Hepatocyte (in vitro differentiated cells): ENCODE measurements at regions not wholly inside any gene's neighbourhood (a gene's known extent, or its start where the extent isn't known, plus 50 kb on each side); places are given as distances from the start of the nearest gene placed in this dataset.
"Not testable (repeated sequence)": the region's sequence is repeated elsewhere in the genome, so short reads cannot be mapped to it uniquely, and the experiment has no call there.

Experiments
- DNase-seq: peaks from one replicate; pipeline ENCODE4 v3.0.0-alpha.2; 2016; ENCODE audit warnings: low spot score
- H2AFZ ChIP-seq: fragments of 200-600 bp; sonication (generic); 2 replicates; pipeline ENCODE4 v1.6.0; 2016; ENCODE audit warnings: antibody characterized with exemption, mild to moderate bottlenecking
- H3K27ac ChIP-seq: fragments of 200-600 bp; sonication (generic); 2 replicates; pipeline ENCODE4 v1.5.1; 2016; ENCODE audit warnings: mild to moderate bottlenecking
- H3K27me3 ChIP-seq: fragments of 200-600 bp; sonication (generic); 2 replicates; pipeline ENCODE4 v1.6.1; 2016
- H3K36me3 ChIP-seq: fragments of 200-600 bp; sonication (generic); replicated peaks from 2 replicates; pipeline ENCODE4 v1.5.1; 2016; ENCODE audit warnings: low read depth; ENCODE audit not compliant: insufficient read depth
- H3K4me1 ChIP-seq: fragments of 200-600 bp; sonication (generic); 2 replicates; pipeline ENCODE4 v1.5.1; 2016; ENCODE audit warnings: mild to moderate bottlenecking, moderate library complexity; ENCODE audit not compliant: insufficient read depth
- H3K4me2 ChIP-seq: fragments of 200-600 bp; sonication (generic); 2 replicates; pipeline ENCODE4 v1.6.0; 2016
- H3K4me3 ChIP-seq: fragments of 200-600 bp; sonication (generic); 2 replicates; pipeline ENCODE4 v1.5.1; 2016; ENCODE audit warnings: mild to moderate bottlenecking
- H3K79me2 ChIP-seq: fragments of 200-600 bp; sonication (generic); 2 replicates; pipeline ENCODE4 v1.6.0; 2017; ENCODE audit warnings: mild to moderate bottlenecking
- H3K9me2 ChIP-seq: fragments of 200-600 bp; sonication (generic); replicated peaks from 2 replicates; pipeline ENCODE4 v1.6.0; 2017; ENCODE audit warnings: mild to moderate bottlenecking; ENCODE audit not compliant: insufficient read depth
- H3K9me3 ChIP-seq: fragments of 200-600 bp; sonication (generic); 2 replicates; pipeline ENCODE4 v1.5.1; 2016; ENCODE audit warnings: low read depth, mild to moderate bottlenecking
- H4K20me1 ChIP-seq: fragments of 200-600 bp; sonication (generic); 2 replicates; pipeline ENCODE4 v1.6.0; 2016; ENCODE audit warnings: mild to moderate bottlenecking; ENCODE audit not compliant: insufficient read depth, poor library complexity, severe bottlenecking
- WGBS: methylation state at CpG from one replicate; pipeline ENCODE4 v1.1.6; 2016; ENCODE audit warnings: low lambda C conversion rate; ENCODE audit errors: missing lambda C conversion rate; 5-methylcytosine and 5-hydroxymethylcytosine counted together

DNA sequence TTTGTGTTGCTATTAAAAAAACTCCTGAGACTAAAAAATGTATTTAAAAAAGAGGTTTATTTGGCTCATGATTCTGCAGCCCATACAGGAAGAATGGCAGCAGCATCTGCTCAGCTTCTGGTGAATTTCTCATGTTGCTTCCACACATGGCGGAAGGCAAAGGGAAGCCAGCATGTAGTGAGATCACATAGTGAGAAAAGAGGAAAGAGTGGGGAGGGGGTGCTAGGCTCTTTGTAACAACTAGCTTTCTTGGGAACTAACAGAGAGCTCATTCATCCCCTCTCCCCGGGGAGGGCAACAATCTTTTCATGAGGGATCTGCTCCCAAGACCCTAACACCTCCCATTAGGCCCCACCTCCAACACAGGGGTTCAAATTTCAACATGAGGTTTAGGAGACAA lies 87.6 kb upstream of the ZNF658 start:
- not testable (repeated sequence) for H3K27ac ChIP-seq, H3K36me3 ChIP-seq, H3K4me3 ChIP-seq, H3K4me1 ChIP-seq, H3K9me2 ChIP-seq, H4K20me1 ChIP-seq, H3K4me2 ChIP-seq, DNase-seq, H3K79me2 ChIP-seq, H3K27me3 ChIP-seq, H3K9me3 ChIP-seq, H2AFZ ChIP-seq
- 82% methylated on average over 1 of the region's 2 CpGs for WGBS

DNA sequence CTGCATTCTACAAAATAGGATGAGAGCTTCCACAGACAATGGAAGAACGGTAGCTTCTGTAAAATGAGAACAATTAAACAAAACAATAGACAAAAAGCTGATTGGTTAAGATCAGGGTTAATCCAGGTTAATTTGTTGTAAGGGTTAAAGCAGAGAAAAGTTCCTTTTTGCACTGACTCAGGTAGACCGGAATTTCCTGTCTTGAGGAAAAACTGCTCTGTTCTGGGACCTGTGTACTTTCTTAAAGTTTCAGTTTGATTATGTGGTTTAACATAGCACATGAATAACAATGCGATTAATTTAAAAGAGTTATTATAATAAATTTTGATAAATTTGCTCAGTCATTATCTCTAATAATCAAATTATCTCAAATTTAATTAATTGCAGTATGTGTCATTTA lies 86.5 kb upstream of the ZNF658 start:
- not testable (repeated sequence) for H3K9me2 ChIP-seq, H3K27ac ChIP-seq, DNase-seq, H4K20me1 ChIP-seq, H2AFZ ChIP-seq, H3K4me2 ChIP-seq, H3K36me3 ChIP-seq, H3K27me3 ChIP-seq, H3K79me2 ChIP-seq, H3K4me3 ChIP-seq, H3K9me3 ChIP-seq, H3K4me1 ChIP-seq
- 56% methylated on average over 3 of the region's 3 CpGs for WGBS

DNA sequence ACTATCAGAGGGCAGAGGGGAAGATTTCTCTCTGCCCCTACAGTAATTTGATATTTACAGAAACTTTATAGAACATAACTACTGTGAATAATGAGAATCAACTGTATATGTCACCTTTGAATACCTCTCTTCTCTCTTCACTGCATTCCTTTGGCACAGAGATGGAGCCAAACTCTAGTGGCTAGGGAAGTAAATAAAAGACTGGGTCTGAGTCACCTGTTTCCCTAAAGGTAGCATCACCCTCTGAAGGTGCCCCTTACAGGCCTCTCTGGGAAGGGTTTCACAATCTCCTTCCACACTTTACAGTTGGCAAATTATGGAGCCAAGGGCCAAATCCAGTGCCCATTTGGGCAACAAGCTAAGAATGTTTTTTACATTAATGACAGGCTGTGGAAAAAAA lies 81.0 kb upstream of the ZNF658 start:
- DNase-seq, H3K4me1 ChIP-seq, H3K9me2 ChIP-seq, H3K36me3 ChIP-seq, H3K9me3 ChIP-seq, H3K4me2 ChIP-seq, H3K4me3 ChIP-seq, H4K20me1 ChIP-seq, H2AFZ ChIP-seq, H3K27ac ChIP-seq, H3K27me3 ChIP-seq, H3K79me2 ChIP-seq: not testable (repeated sequence)

DNA sequence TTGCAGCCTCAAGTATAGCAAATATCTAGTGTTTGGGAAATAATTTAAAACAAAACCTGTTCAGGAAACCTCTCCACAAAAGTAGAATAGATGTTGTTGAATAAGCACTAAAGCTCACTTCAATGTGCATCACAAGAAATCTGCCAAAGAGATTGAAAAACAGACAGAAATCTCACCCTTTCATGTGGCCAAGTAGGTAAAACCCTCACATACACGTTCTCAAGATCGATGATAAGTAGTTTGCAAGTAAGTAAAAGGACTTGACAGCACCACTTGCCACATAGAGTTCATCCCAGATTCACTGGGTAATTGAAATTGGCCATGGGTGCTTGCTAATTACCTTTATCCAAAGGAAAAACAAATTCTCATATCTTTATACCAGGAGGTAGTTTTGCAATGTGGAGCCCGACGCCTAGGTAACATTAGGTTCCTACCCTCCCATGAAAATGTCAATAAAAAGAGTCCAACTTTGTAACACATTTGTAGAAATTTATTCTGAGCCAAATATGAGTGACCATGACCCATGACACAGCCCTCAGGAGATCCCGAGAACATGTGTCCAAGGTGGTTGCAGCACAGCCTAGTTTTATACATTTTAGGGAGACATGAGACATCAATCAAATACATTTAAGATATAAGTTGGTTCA lies 80.4 kb upstream of the ZNF658 start:
- not testable (repeated sequence) for H3K4me3 ChIP-seq, H3K9me3 ChIP-seq, H3K9me2 ChIP-seq, H3K79me2 ChIP-seq, H3K27ac ChIP-seq, H3K4me2 ChIP-seq, H3K27me3 ChIP-seq, H4K20me1 ChIP-seq, H3K36me3 ChIP-seq, DNase-seq, H2AFZ ChIP-seq, H3K4me1 ChIP-seq
- 81% methylated on average over 4 of the region's 5 CpGs for WGBS

DNA sequence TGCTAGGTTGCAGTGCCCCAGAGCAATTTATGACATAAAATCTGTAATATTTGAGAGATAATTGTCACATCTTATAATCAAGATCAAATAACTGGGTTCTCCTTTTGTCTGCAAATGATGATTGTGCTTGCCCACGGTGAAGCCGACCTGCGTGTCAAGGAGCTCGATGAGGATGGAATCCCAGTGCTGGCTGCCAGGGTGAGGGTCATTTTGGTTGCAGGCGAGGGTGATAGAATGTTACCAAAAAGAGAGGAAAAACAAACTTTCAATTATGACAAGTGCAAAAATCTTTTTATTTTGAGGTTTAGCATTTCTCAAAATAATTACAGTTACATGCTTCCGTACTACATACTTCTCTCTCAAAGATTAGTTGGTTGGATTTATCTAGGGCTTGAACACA lies 76.4 kb upstream of the ZNF658 start:
- not testable (repeated sequence) for H4K20me1 ChIP-seq, H3K4me1 ChIP-seq, H3K27me3 ChIP-seq, H3K79me2 ChIP-seq, H3K4me3 ChIP-seq, H2AFZ ChIP-seq, H3K27ac ChIP-seq, DNase-seq, H3K36me3 ChIP-seq, H3K9me3 ChIP-seq, H3K9me2 ChIP-seq, H3K4me2 ChIP-seq
- 96% methylated on average over 6 of the region's 6 CpGs for WGBS

DNA sequence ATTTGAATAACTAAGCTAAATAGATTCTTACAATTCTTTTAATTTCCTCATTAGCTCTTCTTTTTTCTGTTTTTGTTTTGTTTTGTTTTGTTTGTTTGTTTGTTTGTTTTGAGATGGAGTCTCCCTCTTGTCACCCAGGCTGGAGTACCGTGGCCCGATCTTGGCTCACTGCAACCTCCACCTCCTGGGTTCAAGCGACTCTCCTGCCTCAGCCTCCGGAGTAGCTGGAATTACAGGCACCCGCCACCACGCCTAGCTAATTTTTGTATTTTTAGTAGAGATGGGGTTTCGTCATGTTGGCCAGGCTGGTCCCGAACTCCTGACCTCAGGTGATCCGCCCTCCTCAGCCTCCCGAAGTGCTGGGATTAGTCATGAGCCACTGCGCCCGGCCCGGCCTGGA lies 70.7 kb upstream of the ZNF658 start:
- WGBS, result 87% methylated on average over 13 of the region's 13 CpGs
- H3K27ac ChIP-seq, H3K4me1 ChIP-seq, H3K9me2 ChIP-seq, H3K4me2 ChIP-seq, H3K9me3 ChIP-seq, H3K36me3 ChIP-seq, DNase-seq, H3K4me3 ChIP-seq, H3K27me3 ChIP-seq, H3K79me2 ChIP-seq, H4K20me1 ChIP-seq, H2AFZ ChIP-seq: not testable (repeated sequence)

DNA sequence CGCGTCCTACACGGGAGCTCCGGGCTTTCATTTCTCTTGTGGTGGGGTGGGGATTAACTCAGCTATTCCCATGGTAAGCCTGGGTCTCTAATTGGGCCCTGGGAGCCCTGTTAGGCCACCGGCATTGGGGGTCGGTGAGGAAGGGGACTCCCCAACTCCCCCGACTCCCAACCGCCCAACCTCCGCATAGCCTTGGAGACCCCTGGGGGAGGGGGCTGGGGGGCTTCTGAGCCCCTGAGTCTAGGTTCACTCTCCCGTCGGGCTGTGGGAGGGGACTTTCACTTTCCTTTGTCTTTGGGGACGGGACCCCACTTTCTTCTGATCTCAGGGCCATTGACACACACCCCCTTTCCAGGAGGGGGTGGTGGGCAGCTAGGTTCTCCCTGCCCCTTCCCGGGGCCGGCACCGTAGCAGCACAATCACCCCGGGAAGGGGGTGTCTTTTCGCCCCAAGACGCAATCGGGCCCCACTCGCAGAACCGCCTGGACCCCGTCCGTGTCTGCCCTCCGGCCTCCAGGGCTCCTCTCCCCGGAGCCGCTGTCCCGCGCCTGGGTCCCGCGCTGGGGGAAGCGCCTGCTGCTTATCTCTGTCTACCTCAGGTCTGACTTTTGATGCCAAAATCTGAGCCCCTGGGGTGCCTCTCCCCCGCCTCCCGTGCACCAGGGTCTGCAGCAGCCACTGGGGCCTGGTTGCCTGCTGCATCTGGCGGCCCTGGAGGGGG lies 69.6 kb upstream of the ZNF658 start:
- not testable (repeated sequence) for H3K9me2 ChIP-seq, H3K4me3 ChIP-seq, H3K4me2 ChIP-seq, H3K27ac ChIP-seq, DNase-seq, H3K9me3 ChIP-seq, H3K36me3 ChIP-seq, H3K27me3 ChIP-seq, H2AFZ ChIP-seq, H4K20me1 ChIP-seq, H3K79me2 ChIP-seq, H3K4me1 ChIP-seq
- over 99% methylated on average over 15 of the region's 34 CpGs for WGBS

DNA sequence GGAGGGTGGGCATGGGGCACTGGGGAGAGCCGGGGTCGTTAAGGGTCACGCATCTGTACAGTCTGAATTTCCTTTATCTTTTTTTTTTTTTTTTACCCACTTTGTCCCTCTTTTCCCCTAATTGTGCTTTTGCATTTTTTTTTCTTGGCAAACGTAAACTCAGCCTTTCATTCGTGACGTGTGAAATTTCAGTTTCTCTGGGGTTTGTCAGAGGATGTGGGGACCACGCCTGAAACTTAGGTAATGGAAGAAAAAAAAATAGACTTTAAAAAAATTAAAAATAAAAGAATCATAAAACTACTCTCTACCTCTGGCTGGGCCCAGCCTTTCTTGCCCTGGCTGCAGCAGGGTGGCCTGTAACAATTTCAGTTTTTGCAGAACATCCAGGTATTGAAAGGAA lies 68.3 kb upstream of the ZNF658 start:
- not testable (repeated sequence) for H3K27me3 ChIP-seq, H3K79me2 ChIP-seq, DNase-seq, H3K36me3 ChIP-seq, H3K4me1 ChIP-seq, H4K20me1 ChIP-seq, H3K4me3 ChIP-seq, H3K9me3 ChIP-seq, H2AFZ ChIP-seq, H3K9me2 ChIP-seq, H3K4me2 ChIP-seq, H3K27ac ChIP-seq
- 89% methylated on average over 4 of the region's 7 CpGs for WGBS

DNA sequence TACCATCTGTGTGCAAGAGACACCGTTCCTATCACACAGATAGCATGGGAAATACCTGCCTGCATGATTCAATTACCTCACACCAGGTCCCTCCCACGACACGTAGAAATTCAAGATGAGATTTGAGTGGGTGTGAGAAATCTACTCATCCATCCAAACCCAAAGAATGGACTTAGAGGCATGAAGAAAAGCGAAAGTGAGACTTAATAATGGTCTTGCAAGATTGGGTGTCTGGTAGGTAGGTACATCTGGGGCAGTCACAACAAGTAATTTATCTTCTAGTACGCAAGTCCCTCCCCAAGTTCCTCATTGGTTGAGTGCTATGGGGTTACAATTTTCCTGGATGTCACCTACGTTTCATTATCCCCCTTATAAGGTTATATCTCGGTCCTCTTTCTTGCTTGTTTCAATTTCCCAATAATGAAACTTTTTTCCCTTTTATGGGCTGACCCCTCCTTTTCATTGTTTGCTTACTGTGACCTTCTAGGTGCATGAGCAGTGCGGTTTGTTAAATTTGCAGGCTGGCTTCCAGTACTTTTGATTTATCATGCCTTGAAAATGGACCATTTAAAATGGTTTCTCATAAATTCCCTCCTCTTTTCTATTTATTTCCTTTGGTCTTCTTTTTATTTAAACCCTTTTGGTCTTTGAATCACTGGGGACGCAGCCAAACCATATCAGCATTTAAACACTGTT lies 63.1 kb upstream of the ZNF658 start:
- WGBS, result 92% methylated on average over 3 of the region's 9 CpGs
- not testable (repeated sequence) for H3K79me2 ChIP-seq, H4K20me1 ChIP-seq, H3K27me3 ChIP-seq, H3K27ac ChIP-seq, H2AFZ ChIP-seq, H3K4me2 ChIP-seq, DNase-seq, H3K9me2 ChIP-seq, H3K4me3 ChIP-seq, H3K4me1 ChIP-seq, H3K36me3 ChIP-seq, H3K9me3 ChIP-seq
